Neutrophil (primary cell): ENCODE measurements at regions not wholly inside any gene's neighbourhood (a gene's known extent, or its start where the extent isn't known, plus 50 kb on each side); places are given as distances from the start of the nearest gene placed in this dataset.

Experiments
- H3K27ac ChIP-seq: fragments of 200-600 bp; sonication (generic); 2 replicates; pipeline ENCODE4 v1.5.1; 2016; ENCODE audit warnings: mild to moderate bottlenecking, moderate library complexity
- H3K27me3 ChIP-seq: fragments of 200-600 bp; sonication (generic); 2 replicates; pipeline ENCODE4 v1.6.0; 2016; ENCODE audit warnings: mild to moderate bottlenecking
- H3K36me3 ChIP-seq: fragments of 200-600 bp; sonication (generic); 2 replicates; pipeline ENCODE4 v1.5.1; 2017
- H3K4me1 ChIP-seq, 2 experiments: fragments of 200-600 bp in 1 of 2; sonication (generic) in 1 of 2; 1 replicate in 1 of 2; 2 replicates in 1 of 2; pipeline versions ENCODE4 v1.5.1 to v1.6.1; 2013 to 2016; ENCODE audit warnings: low read depth in 1 of 2, low read length in 1 of 2, mild to moderate bottlenecking in 1 of 2, moderate library complexity in 1 of 2; ENCODE audit not compliant: control insufficient read depth in 1 of 2, insufficient read depth in 1 of 2
- H3K4me3 ChIP-seq, 2 experiments: fragments of 200-600 bp in 1 of 2; sonication (generic) in 1 of 2; 1 replicate in 1 of 2; 2 replicates in 1 of 2; pipeline ENCODE4 v1.5.1; 2013 to 2016; ENCODE audit warnings: low read depth in 1 of 2, low read length in 1 of 2, mild to moderate bottlenecking in 1 of 2, moderate library complexity in 1 of 2
- H3K9me3 ChIP-seq: fragments of 200-600 bp; sonication (generic); 2 replicates; pipeline ENCODE4 v1.5.1; 2016
- CTCF ChIP-seq: fragments of 200-600 bp; sonication (generic); IDR thresholded peaks from 2 replicates; pipeline ENCODE4 v1.5.1; 2016; ENCODE audit warnings: antibody characterized with exemption

- no peak overlapping the region for H3K4me3 ChIP-seq
- H3K27me3 ChIP-seq: no peaks in the 10 kb centered on the region
- no peak overlapping the region for H3K27ac ChIP-seq
- H3K4me1 ChIP-seq: no peaks in the 10 kb centered on the region
- no peak for TF ChIP-seq CTCF
- no peaks in the 10 kb centered on the region for H3K36me3 ChIP-seq
- no peaks in the 10 kb centered on the region for H3K9me3 ChIP-seq
These were observed 64.2 kb upstream of the MRPS6 start for GRCh38 chr21:34009193-34009592.

GRCh38 chr21:34008618-34009017, 64.8 kb upstream of the MRPS6 start:
- H3K36me3 ChIP-seq: no peaks in the 10 kb centered on the region
- H3K27ac ChIP-seq: no peak overlapping the region
- no peaks in the 10 kb centered on the region for H3K4me1 ChIP-seq
- no peak for TF ChIP-seq CTCF
- no peaks in the 10 kb centered on the region for H3K9me3 ChIP-seq
- H3K4me3 ChIP-seq: no peak overlapping the region
- no peaks in the 10 kb centered on the region for H3K27me3 ChIP-seq

- TF ChIP-seq CTCF: no peak
These were observed 66.7 kb upstream of the MRPS6 start for GRCh38 chr21:34006611-34007168.

GRCh38 chr21:34004974-34005373, 68.4 kb upstream of the MRPS6 start:
- Histone ChIP-seq H3K4me1 (no peaks in the 10 kb centered on the region), H3K36me3 (no peaks in the 10 kb centered on the region), H3K9me3 (no peaks in the 10 kb centered on the region), H3K4me3 (no peak overlapping the region), H3K27ac (no peak overlapping the region), H3K27me3 (no peaks in the 10 kb centered on the region)
- TF ChIP-seq CTCF: no peak

More at GRCh38 chr21:34006611-34007168, 66.7 kb upstream of the MRPS6 start:
- no peak overlapping the region for H3K27ac ChIP-seq
- no peaks in the 10 kb centered on the region for H3K9me3 ChIP-seq
- H3K4me1 ChIP-seq: no peaks in the 10 kb centered on the region
- H3K27me3 ChIP-seq: no peaks in the 10 kb centered on the region
- no peaks in the 10 kb centered on the region for H3K36me3 ChIP-seq
- no peak overlapping the region for H3K4me3 ChIP-seq

- H3K4me1 ChIP-seq: no peaks in the 10 kb centered on the region
- H3K36me3 ChIP-seq: no peaks in the 10 kb centered on the region
- TF ChIP-seq CTCF: no peak
- no peak overlapping the region for H3K27ac ChIP-seq
- no peaks in the 10 kb centered on the region for H3K9me3 ChIP-seq
- H3K27me3 ChIP-seq: no peaks in the 10 kb centered on the region
- H3K4me3 ChIP-seq: no peak overlapping the region
These were observed 69.1 kb upstream of the MRPS6 start for GRCh38 chr21:34004013-34004938.
